ENCODE measurements at regions not wholly inside any gene's neighbourhood (a gene's known extent, or its start where the extent isn't known, plus 50 kb on each side); places are given as distances from the start of the nearest gene placed in this dataset.

DNA sequence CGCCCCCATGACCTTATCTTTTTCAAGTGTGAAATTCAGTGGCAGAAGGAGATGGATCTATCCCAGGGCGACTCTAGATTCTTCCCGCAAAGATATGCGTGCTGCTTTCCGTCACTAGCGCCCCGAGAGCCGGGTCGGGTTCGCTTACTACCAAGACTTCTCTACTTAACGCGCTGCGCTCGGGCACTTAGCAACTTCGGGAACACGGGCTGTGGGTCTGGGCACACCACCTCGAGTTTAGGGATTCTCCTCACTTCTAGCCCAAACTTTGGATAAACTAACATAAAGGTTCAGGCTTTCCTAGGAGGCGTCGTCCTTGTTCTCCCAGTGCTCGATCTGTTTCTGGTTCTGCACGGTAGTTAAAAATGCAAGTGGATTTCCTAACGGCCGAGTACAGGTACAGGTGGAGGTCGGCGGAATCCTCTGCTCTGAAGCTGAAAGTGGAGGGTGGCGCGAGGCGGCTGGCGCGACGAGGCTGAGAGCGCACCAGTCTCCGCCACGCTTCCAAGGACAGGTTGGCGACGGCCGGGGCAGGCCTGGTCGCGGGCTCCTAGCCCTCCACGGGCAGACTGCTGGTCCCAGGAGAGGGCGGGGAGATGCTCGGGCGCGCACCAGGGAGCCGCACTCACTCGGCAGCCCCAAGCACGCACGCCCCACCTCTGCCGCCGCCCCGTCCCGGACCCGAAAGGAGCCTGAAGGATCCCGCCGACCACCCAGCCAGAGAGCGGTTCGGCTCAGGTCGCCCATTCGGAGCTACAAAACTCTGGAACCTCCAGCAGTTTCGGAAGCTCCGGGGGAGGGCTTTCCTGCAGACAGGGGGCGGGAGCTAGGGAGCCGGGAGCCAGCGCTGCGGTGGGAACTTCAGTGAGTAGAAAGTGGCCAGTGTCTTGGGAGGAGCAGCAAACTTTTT, 100.8 kb upstream of the TENM3 start:
- TF ChIP-seq, protein P1, sequence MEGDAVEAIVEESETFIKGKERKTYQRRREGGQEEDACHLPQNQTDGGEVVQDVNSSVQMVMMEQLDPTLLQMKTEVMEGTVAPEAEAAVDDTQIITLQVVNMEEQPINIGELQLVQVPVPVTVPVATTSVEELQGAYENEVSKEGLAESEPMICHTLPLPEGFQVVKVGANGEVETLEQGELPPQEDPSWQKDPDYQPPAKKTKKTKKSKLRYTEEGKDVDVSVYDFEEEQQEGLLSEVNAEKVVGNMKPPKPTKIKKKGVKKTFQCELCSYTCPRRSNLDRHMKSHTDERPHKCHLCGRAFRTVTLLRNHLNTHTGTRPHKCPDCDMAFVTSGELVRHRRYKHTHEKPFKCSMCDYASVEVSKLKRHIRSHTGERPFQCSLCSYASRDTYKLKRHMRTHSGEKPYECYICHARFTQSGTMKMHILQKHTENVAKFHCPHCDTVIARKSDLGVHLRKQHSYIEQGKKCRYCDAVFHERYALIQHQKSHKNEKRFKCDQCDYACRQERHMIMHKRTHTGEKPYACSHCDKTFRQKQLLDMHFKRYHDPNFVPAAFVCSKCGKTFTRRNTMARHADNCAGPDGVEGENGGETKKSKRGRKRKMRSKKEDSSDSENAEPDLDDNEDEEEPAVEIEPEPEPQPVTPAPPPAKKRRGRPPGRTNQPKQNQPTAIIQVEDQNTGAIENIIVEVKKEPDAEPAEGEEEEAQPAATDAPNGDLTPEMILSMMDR (IDR thresholded peaks at IDR 0.05; ENCODE audit: low read depth, low read length, missing control alignments): no peak
- DNase-seq (ENCODE audit: low read depth): peak; percentile 29
- peak overlapping the region; percentile 72 for H3K4me3 ChIP-seq (ENCODE audit: low read depth, low read length)
- in situ Hi-C loops (cut with HindIII; ENCODE audit: low sequenced_read_pairs): no loop called here

DNA sequence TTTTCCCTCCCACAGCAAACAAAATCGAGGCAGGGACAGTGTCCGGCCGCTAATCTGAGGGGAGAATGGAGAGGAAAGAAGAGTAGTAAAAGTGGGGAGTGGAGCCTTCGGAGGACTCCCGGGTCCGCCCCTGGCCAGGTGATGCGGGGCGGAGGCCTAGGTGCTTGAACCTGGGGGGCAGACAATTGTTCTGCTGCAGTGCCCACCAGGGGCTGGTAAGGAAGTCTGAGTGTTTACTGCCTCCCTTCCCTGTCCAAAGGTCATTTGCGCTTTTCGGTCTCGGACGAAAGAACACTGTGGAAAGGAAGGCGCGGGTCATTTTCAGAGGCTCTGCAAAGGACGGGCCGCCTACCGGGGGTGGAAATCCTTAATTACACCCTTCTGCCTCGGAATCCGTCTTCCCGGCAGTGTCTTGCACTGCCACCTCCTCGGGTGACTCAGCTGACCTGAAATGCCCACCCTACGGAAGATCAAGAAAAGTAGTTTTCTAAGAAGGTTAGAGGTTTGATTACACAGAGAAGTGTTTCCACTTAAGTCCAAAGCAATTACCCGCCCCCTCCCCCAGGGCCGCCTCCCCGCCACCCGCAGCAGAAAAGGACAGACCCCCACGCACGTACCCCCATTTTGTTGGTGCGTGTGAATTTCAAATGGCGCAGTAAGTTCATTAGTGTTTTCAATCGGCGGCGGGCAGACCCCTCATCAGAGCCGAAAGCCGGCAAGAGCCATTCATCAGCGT, 99.9 kb upstream of the TENM3 start:
- in situ Hi-C loops (cut with HindIII; ENCODE audit: low sequenced_read_pairs): no loop called here
- TF ChIP-seq, protein P1 (IDR thresholded peaks at IDR 0.05; ENCODE audit: low read depth, low read length, missing control alignments): peak; percentile 6
- DNase-seq (ENCODE audit: low read depth): no peak
- H3K4me3 ChIP-seq (ENCODE audit: low read depth, low read length): peak overlapping the region; percentile 72

DNA sequence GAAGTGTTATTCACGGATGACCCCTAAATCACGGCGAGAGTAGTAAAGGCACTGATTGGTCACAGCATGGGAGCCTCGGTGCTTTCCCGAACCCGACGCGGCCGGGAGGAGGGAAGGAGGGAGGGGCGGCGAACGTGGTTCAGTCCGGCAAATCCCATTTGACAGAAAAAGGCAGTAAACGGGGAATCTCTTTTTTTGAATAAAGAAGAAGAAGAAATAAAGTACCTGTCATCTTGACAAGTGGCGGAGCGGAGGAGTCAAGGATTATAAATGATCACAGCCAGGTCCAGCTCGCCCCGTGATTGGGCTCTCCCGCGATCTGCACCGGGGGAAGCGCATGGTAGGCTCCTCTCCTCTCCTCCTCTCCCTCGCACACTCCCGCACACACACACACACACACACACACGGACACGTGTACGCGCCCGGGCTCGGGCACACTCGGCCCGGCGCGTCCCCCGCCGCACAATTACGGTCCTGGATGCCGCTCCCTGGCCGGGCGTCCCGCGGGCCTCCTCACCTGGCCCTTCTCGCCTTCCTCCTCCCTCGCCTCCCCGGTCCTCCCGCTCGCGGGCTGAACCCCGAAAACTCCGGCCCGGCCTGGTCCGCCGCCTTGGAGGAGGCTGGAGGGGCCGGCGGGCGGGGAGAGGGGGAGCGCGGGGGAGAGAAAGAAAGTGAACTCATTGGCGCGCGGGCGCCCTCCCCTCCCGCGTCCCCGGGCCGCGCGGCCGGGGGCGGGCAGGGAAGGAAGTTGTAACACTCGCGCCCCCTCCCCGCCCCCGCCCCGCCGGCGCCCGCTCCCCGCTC, 99.2 kb upstream of the TENM3 start:
- in situ Hi-C loops (cut with HindIII; ENCODE audit: low sequenced_read_pairs): no loop called here
- TF ChIP-seq, protein P1 (IDR thresholded peaks at IDR 0.05; ENCODE audit: low read depth, low read length, missing control alignments): no peak
- H3K4me3 ChIP-seq (ENCODE audit: low read depth, low read length): peak overlapping the region; percentile 72
- DNase-seq (ENCODE audit: low read depth): peak; percentile 62

DNA sequence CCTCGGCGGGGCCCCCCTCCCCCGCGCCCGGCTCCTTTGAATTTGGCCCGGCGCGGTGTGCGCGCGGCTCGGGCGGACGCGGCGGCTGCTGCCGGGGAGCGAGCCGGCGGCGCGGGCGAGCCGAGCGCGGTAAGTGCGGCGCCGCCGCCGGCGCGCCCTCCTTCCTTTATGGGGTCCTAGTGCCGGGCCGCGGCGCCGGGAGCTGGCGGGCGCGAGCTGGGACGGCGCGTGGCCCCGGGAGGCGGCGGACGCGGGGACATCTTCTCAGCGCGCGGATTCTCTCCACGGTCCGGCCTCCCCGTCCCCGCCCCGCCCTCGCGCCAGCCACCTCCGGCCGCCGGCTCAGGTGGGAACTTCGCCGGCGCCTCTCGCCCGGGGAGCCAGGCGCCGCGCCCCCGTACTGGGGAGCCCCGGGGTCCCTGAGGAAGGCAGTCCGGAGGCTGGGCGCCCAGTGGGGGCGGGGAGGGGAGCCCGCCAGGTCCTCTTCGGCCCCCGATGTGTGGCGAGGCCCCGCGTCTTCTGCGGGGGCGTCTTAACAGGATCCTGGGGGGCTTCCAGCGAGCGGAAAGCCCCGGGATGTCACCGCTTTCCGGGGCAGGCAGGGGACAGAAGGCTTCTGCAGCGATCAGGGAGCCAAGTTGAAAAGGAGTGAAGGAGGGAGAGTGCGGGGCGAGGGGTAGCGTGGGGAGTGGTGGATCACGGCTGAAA, 98.4 kb upstream of the TENM3 start:
- peak overlapping the region; percentile 72 for H3K4me3 ChIP-seq (ENCODE audit: low read depth, low read length)
- no peak for DNase-seq (ENCODE audit: low read depth)
- in situ Hi-C loops (cut with HindIII; ENCODE audit: low sequenced_read_pairs): no loop called here

DNA sequence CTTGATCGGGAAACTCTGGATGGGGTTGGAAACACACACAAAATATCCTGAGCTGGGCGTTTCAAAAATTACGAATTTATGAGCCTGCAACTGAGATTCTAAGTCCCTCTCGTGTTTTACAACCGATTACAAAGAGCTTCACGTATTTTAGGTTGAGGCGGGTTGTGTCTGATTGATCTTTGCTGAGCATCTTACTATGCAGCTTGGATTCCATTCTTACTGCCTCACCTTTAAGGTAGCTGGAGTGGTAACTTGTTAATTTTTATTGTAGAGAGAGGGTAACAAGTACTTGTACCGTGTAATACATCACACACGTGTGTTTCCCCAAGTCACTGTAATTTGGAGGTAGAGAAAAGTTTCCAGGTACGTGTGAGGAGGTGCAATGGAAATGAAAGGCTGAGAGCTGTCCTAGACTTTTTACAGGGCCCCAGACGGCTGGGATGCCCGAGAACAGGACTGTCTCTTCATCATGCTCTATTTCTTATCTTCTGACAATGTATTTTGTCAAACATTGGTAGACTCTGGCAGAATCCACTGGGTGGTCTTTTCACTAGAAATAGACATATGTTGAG, 97.8 kb upstream of the TENM3 start:
- TF ChIP-seq, protein P1 (IDR thresholded peaks at IDR 0.05; ENCODE audit: low read depth, low read length, missing control alignments): no peak
- in situ Hi-C loops (cut with HindIII; ENCODE audit: low sequenced_read_pairs): no loop called here
- DNase-seq (ENCODE audit: low read depth): no peak
- H3K4me3 ChIP-seq (ENCODE audit: low read depth, low read length): peak overlapping the region; percentile 72

More for the DNA sequence above, 98.4 kb upstream of the TENM3 start:
- TF ChIP-seq, protein P1 (IDR thresholded peaks at IDR 0.05; ENCODE audit: low read depth, low read length, missing control alignments): no peak

Data from astrocyte of the cerebellum (primary cell).